HepG2 (cell line): ENCODE measurements at regions not wholly inside any gene's neighbourhood (a gene's known extent, or its start where the extent isn't known, plus 50 kb on each side); places are given as distances from the start of the nearest gene placed in this dataset.

Experiments used
- ATAC-seq: fragments of 200-7000 bp; cut with Tn5 transposase; 3 replicates; pipeline ENCODE4 v1.9.1; 2020; ENCODE audit warnings: mild to moderate bottlenecking, moderate library complexity
- BruUV-seq: library from RNA; stranded (reverse); fragments of 400-500 nt; replicated peaks from 2 replicates; lab custom pipeline; 2021; lab: Mats Ljungman, UMichigan
- CTCF ChIA-PET: fragments of 300-600 bp; formaldehyde crosslinking; extraction: SDS; loops from one replicate; lab custom pipeline; 2021; ENCODE audit warnings: low total read pairs, inconsistent platforms, low intra/inter-chr PET ratio; lab: Yijun Ruan, JAX
- POLR2A ChIA-PET: fragments of 350-600 bp; sonication (Branson Sonifier 250); formaldehyde crosslinking; loops from one replicate; lab custom pipeline; 2020; ENCODE audit warnings: antibody characterized with exemption, inconsistent platforms; lab: Yijun Ruan, JAX
- DNase-seq: peaks from one replicate; pipeline ENCODE4 v3.0.0-alpha.2; 2015; ENCODE audit warnings: low spot score
- FAIRE-seq: peaks from 3 replicates; lab custom pipeline; 2011; peaks lifted over from hg19 to GRCh38; lab: Jason Lieb, UNC
- H2AFZ ChIP-seq: one replicate; pipeline ENCODE4 v1.6.1; 2011; ENCODE audit warnings: low read length, inconsistent platforms
- H3K27ac ChIP-seq: fragments of 300-600 bp; 3 replicates; pipeline ENCODE4 v1.8.0; 2011; ENCODE audit warnings: mixed run types, mild to moderate bottlenecking, mixed read lengths, low read length, inconsistent platforms; ENCODE audit not compliant: insufficient read depth; ENCODE audit errors: extremely low read length
- H3K27me3 ChIP-seq, 2 experiments: fragments of 200-600 bp in 1 of 2; 2 replicates in 1 of 2; 3 replicates in 1 of 2; pipeline versions ENCODE4 v1.6.0 to v1.8.0; 2011; ENCODE audit warnings: low read length in 2 of 2, mild to moderate bottlenecking in 2 of 2, moderate library complexity in 2 of 2, inconsistent platforms in 1 of 2; ENCODE audit not compliant: insufficient read depth in 2 of 2, control insufficient read depth in 1 of 2
- H3K36me3 ChIP-seq, 2 experiments: fragments of 200-600 bp in 1 of 2; replicated peaks in 1 of 2; 2 replicates in 1 of 2; 3 replicates in 1 of 2; pipeline versions ENCODE4 v1.5.1 to v1.8.0; 2011; ENCODE audit warnings: low read length in 2 of 2, inconsistent platforms in 1 of 2; ENCODE audit not compliant: insufficient read depth in 2 of 2, control insufficient read depth in 1 of 2
- H3K4me1 ChIP-seq: 2 replicates; pipeline ENCODE4 v1.5.1; 2012; ENCODE audit warnings: low read length, inconsistent platforms; ENCODE audit not compliant: insufficient read depth
- H3K4me2 ChIP-seq: 2 replicates; pipeline ENCODE4 v1.6.0; 2011; ENCODE audit warnings: low read depth, low read length, inconsistent platforms
- H3K4me3 ChIP-seq, 3 experiments: fragments of 200-600 bp in 1 of 3; sonication (generic), shearing (Covaris generic) in 1 of 3; replicated peaks in 1 of 3; 2 replicates each; pipeline ENCODE4 v1.5.1; 2011 to 2016; ENCODE audit warnings: low read length in 3 of 3, inconsistent platforms in 2 of 3, low read depth in 2 of 3, mild to moderate bottlenecking in 2 of 3, control low read depth in 1 of 3, mixed read lengths in 1 of 3; ENCODE audit not compliant: insufficient read depth in 1 of 3
- H3K79me2 ChIP-seq: one replicate; pipeline ENCODE4 v1.6.1; 2011; ENCODE audit warnings: low read length, inconsistent platforms; ENCODE audit not compliant: insufficient read depth
- H3K9ac ChIP-seq: 2 replicates; pipeline ENCODE4 v1.6.0; 2011; ENCODE audit warnings: mild to moderate bottlenecking, low read depth, low read length, inconsistent platforms; ENCODE audit not compliant: insufficient read depth
- H3K9me3 ChIP-seq: 2 replicates; pipeline ENCODE4 v1.5.1; 2012; ENCODE audit warnings: mild to moderate bottlenecking, low read length
- H4K20me1 ChIP-seq: 2 replicates; pipeline ENCODE4 v1.6.0; 2011; ENCODE audit warnings: inconsistent platforms, mild to moderate bottlenecking, low read length, moderate library complexity; ENCODE audit not compliant: insufficient read depth
- AGO1 ChIP-seq: fragments of 200-400 bp; formaldehyde crosslinking; IDR thresholded peaks from 2 replicates; pipeline ENCODE4 v1.6.1; 2017; ENCODE audit warnings: mild to moderate bottlenecking, low read depth, low read length, moderate library complexity; ENCODE audit not compliant: poor library complexity, severe bottlenecking
- CEBPB ChIP-seq: IDR thresholded peaks from 2 replicates; pipeline ENCODE4 v1.6.1; 2011; ENCODE audit warnings: low read depth, low read length, improper control_type of control experiment, borderline replicate concordance
- EHMT2 ChIP-seq: fragments of 200-600 bp; sonication (generic); IDR thresholded peaks from 2 replicates; pipeline ENCODE4 v1.7.0; 2017; ENCODE audit warnings: antibody characterized with exemption, low read depth, low read length, borderline replicate concordance
- MEIS2 ChIP-seq: sonication (generic); formaldehyde crosslinking; IDR thresholded peaks from 2 replicates; pipeline ENCODE4 v1.9.0; 2021; ENCODE audit warnings: mild to moderate bottlenecking, missing genetic modification reagents
- RAD21 ChIP-seq: fragments of 450-650 bp; formaldehyde crosslinking; IDR thresholded peaks from 2 replicates; pipeline ENCODE4 v1.5.0; 2020; ENCODE audit warnings: mild to moderate bottlenecking
- SRSF1 ChIP-seq: fragments of 200-400 bp; formaldehyde crosslinking; optimal IDR thresholded peaks from 2 replicates; pipeline ENCODE3; 2017; ENCODE audit warnings: mild to moderate bottlenecking, low read depth, low read length, moderate library complexity
- ZEB1 ChIP-seq: IDR thresholded peaks from 2 replicates; pipeline ENCODE4 v1.6.1; 2012; ENCODE audit warnings: mild to moderate bottlenecking, low read depth, inconsistent platforms; ENCODE audit not compliant: insufficient replicate concordance
- ZKSCAN5 ChIP-seq: sonication (generic); formaldehyde crosslinking; IDR thresholded peaks from 2 replicates; pipeline ENCODE4 v1.5.1; 2020; ENCODE audit warnings: mild to moderate bottlenecking, missing genetic modification reagents
- ZNF20 ChIP-seq: sonication (generic); formaldehyde crosslinking; IDR thresholded peaks from 2 replicates; pipeline ENCODE4 v1.4.0; 2020; ENCODE audit warnings: mild to moderate bottlenecking, moderate library complexity, missing genetic modification reagents
- ZNF224 ChIP-seq: sonication (generic); formaldehyde crosslinking; IDR thresholded peaks from 2 replicates; pipeline ENCODE4 v1.5.0; 2020; ENCODE audit warnings: mild to moderate bottlenecking, missing genetic modification reagents
- ZNF343 ChIP-seq: sonication (generic); formaldehyde crosslinking; IDR thresholded peaks from 2 replicates; pipeline ENCODE4 v1.4.0; 2020; ENCODE audit warnings: mild to moderate bottlenecking, missing genetic modification reagents
- ZNF562 ChIP-seq: sonication (generic); formaldehyde crosslinking; IDR thresholded peaks from 2 replicates; pipeline ENCODE4 v1.8.0; 2022; ENCODE audit warnings: missing genetic modification reagents, borderline replicate concordance
- ZSCAN21 ChIP-seq: sonication (generic); formaldehyde crosslinking; IDR thresholded peaks from 2 replicates; pipeline ENCODE4 v1.8.0; 2022; ENCODE audit warnings: mild to moderate bottlenecking, missing genetic modification reagents, moderate library complexity, borderline replicate concordance
- WGBS: methylation state at CpG from one replicate; pipeline ENCODE4 v1.1.6; 2017; ENCODE audit warnings: low lambda C conversion rate; 5-methylcytosine and 5-hydroxymethylcytosine counted together
- in situ Hi-C: cut with HindIII; loops from 2 replicates; pipeline ENCODE4 v1.10.0; 2017; ENCODE audit warnings: low pct_unique_long_range_greater_than_20kb; ENCODE audit not compliant: extremely low pct_ligation_motif_present
- intact Hi-C: fragments of 100-400 bp; cut with micrococcal nuclease; formaldehyde crosslinking; loops from one replicate; pipeline ENCODE4 v1.10.0; 2022; ENCODE audit not compliant: unreplicated experiment
- TF ChIP-seq, protein P1 (sequence below): sonication (generic); formaldehyde crosslinking; IDR thresholded peaks from 2 replicates; pipeline ENCODE4 v1.4.0; 2020; ENCODE audit warnings: mild to moderate bottlenecking, low read depth, missing genetic modification reagents

DNA sequence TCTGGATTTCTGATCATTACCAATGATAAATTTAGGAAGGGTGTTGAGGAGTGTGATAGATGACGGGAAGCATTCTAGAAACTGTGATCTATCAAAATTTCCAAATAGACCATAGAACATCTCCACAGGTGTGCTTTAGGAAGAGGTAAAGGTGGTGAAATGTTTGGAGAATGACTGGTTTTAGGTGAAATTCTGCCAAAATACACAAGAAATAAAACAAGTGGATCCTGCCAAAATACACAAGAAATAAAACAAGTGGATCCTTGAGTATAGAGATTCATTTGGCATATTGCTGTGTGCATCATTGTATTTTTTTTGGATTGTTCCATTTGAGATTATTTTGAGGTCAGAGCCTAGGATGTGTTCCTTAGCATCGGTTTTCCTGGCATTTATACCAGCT is 88.3 kb upstream of the CTNND2 start:
- no peaks in the 10 kb centered on the region for H4K20me1 ChIP-seq
- H3K27me3 ChIP-seq = no peaks in the 10 kb centered on the region
- no peaks in the 10 kb centered on the region for H3K79me2 ChIP-seq
- ChIA-PET POLR2A (no interaction called here), CTCF (no interaction called here)
- FAIRE-seq = no peak
- in situ Hi-C loops (no loop called here), intact Hi-C loops (no loop called here)
- no peaks in the 10 kb centered on the region for H3K4me1 ChIP-seq
- H3K9ac ChIP-seq = no peak overlapping the region
- WGBS = 2% methylated on average over 2 of the region's 2 CpGs
- DNase-seq = no peak
- H3K4me3 ChIP-seq = no peak overlapping the region
- no peak overlapping the region for H2AFZ ChIP-seq
- TF ChIP-seq ZKSCAN5 = no peak
- TF ChIP-seq ZEB1 = no peak
- TF ChIP-seq AGO1 = no peak
- no peak for TF ChIP-seq ZSCAN21 (CRISPR knock-in tag)
- no peak for TF ChIP-seq RAD21 (CRISPR knock-in tag)
- no peak for TF ChIP-seq ZNF20
- no peak for TF ChIP-seq ZNF224 (CRISPR knock-in tag)
- TF ChIP-seq ZNF343 = no peak
- no peak for TF ChIP-seq ZNF562 (CRISPR knock-in tag)
- TF ChIP-seq MEIS2 = no peak
- no peak for TF ChIP-seq EHMT2
- no peak for TF ChIP-seq SRSF1
- no peak overlapping the region for H3K4me2 ChIP-seq
- BruUV-seq = no TSS peak
- H3K27ac ChIP-seq = no peak overlapping the region
- ATAC-seq = no peak
- peaks cover 56% of the 10 kb centered on the region for H3K9me3 ChIP-seq
- H3K36me3 ChIP-seq = no peaks in the 10 kb centered on the region

DNA sequence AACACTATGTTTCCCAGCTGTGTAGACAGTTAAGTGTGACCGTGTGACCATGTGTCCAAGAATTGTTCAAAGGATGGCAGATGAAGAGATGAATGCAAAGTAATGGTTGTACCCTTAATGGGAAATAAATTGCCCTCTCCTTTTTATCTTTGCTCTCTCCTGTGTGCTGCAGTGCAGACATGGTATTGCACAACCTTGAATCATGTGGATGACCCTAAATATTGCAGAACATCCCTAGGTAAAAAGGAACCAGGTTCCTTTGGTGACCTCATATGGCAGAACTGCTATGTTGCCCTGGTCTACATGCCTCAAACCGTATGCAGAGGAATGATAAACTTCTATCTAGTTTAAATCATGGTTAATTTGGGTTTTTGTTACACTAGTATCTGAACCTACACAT is 81.7 kb upstream of the CTNND2 start:
- Histone ChIP-seq H3K27ac (no peak overlapping the region), H3K79me2 (no peaks in the 10 kb centered on the region), H3K27me3 (no peaks in the 10 kb centered on the region), H2AFZ (no peak overlapping the region), H3K4me1 (no peaks in the 10 kb centered on the region), H3K36me3 (no peaks in the 10 kb centered on the region), H3K4me2 (no peak overlapping the region), H3K9me3 (peaks cover 52% of the 10 kb centered on the region), H4K20me1 (no peaks in the 10 kb centered on the region), H3K9ac (no peak overlapping the region), H3K4me3 (no peak overlapping the region)
- WGBS = 0% methylated on average over 2 of the region's 2 CpGs
- no TSS peak for BruUV-seq
- POLR2A ChIA-PET = no interaction called here
- in situ Hi-C loops = no loop called here
- peak; percentile 64 for TF ChIP-seq CEBPB
- TF ChIP-seq, protein P1, sequence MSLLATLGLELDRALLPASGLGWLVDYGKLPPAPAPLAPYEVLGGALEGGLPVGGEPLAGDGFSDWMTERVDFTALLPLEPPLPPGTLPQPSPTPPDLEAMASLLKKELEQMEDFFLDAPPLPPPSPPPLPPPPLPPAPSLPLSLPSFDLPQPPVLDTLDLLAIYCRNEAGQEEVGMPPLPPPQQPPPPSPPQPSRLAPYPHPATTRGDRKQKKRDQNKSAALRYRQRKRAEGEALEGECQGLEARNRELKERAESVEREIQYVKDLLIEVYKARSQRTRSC = no peak
- no peak for DNase-seq
- intact Hi-C loops = no loop called here
- no peak for FAIRE-seq
- CTCF ChIA-PET = no interaction called here
- no peak for ATAC-seq
